ENCODE measurements at regions not wholly inside any gene's neighbourhood (a gene's known extent, or its start where the extent isn't known, plus 50 kb on each side); places are given as distances from the start of the nearest gene placed in this dataset.
A peak's percentile ranks its signal among the peaks of the same experiment; 100 is the strongest.

DNA sequence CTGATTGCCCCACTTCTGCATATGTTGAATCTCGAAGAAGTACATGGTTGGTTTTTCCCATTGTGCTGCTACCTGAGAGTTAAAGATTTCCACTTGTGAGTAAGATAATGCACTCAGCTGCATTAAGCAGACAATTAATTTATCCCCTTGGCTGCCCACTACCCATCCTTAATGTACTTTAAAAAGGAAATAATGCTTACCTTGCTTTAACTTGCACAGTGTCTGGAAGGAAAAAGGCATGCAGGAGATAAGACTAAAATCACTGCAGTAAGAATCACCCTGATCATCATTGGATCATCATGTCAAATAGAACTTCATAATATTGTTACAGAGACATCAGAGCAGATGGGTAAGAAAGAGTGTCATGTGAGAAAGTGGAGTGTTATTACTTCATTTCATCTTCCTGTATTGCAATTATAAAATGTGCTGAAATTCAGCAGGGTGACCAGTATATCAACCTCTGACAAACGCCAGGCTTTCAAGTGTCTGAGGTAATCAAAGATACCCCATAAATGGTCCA is 207.3 kb upstream of the PIK3C3 start:
- H3K79me1 ChIP-seq (replicated peaks; ENCODE audit: low read length, poor library complexity, severe bottlenecking), result no peaks in the 10 kb centered on the region
- no peak overlapping the region for H2AFZ ChIP-seq (ENCODE audit: low read depth, low read length)
- H2BK15ac ChIP-seq (ENCODE audit: low read depth, poor library complexity, severe bottlenecking), result no peak overlapping the region
- H2BK12ac ChIP-seq (ENCODE audit: low read length in 2 of 2), result no peak overlapping the region
- H2BK120ac ChIP-seq (ENCODE audit: low read depth, low read length), result no peak overlapping the region
- no peak overlapping the region for H3K9ac ChIP-seq (ENCODE audit: low read length)
- no peak overlapping the region for H3K23ac ChIP-seq (ENCODE audit: low read length in 2 of 2)
- no peak overlapping the region for H3K14ac ChIP-seq (ENCODE audit: low read length in 2 of 2)
- no peak for DNase-seq
- no peak overlapping the region for H4K91ac ChIP-seq (ENCODE audit: low read length)
- no peak overlapping the region for H3K4me2 ChIP-seq (ENCODE audit: low read length, poor library complexity, severe bottlenecking)
- no peak overlapping the region for H2BK5ac ChIP-seq (ENCODE audit: low read depth, low read length, poor library complexity, severe bottlenecking)
- no peak overlapping the region for H2AK5ac ChIP-seq (ENCODE audit: low read length, severe bottlenecking)
- no peak overlapping the region for H3K27ac ChIP-seq (ENCODE audit: low read length, poor library complexity, severe bottlenecking)
- no peaks in the 10 kb centered on the region for H3K27me3 ChIP-seq (ENCODE audit: control insufficient read depth in 1 of 2, insufficient read depth in 1 of 2, low read length in 2 of 2)
- H3K4me1 ChIP-seq (ENCODE audit: control insufficient read depth, insufficient read depth, low read depth, low read length), result no peaks in the 10 kb centered on the region
- no peak overlapping the region for H3K18ac ChIP-seq (ENCODE audit: low read depth in 1 of 2, low read length in 2 of 2)
- no peak overlapping the region for H4K8ac ChIP-seq (ENCODE audit: low read length)
- no peak overlapping the region for H3K4me3 ChIP-seq (ENCODE audit: insufficient read depth in 1 of 2, low read depth in 1 of 2, low read length in 2 of 2)
- H3K9me3 ChIP-seq (ENCODE audit: control insufficient read depth, low read length), result no peaks in the 10 kb centered on the region
- H3K4ac ChIP-seq (ENCODE audit: low read depth in 1 of 2, low read length in 2 of 2), result no peak overlapping the region
- WGBS, result 70% methylated on average over 2 of the region's 2 CpGs
- H3K36me3 ChIP-seq (ENCODE audit: control insufficient read depth in 1 of 2, insufficient read depth in 2 of 2, low read depth in 1 of 2, low read length in 2 of 2), result no peaks in the 10 kb centered on the region

DNA sequence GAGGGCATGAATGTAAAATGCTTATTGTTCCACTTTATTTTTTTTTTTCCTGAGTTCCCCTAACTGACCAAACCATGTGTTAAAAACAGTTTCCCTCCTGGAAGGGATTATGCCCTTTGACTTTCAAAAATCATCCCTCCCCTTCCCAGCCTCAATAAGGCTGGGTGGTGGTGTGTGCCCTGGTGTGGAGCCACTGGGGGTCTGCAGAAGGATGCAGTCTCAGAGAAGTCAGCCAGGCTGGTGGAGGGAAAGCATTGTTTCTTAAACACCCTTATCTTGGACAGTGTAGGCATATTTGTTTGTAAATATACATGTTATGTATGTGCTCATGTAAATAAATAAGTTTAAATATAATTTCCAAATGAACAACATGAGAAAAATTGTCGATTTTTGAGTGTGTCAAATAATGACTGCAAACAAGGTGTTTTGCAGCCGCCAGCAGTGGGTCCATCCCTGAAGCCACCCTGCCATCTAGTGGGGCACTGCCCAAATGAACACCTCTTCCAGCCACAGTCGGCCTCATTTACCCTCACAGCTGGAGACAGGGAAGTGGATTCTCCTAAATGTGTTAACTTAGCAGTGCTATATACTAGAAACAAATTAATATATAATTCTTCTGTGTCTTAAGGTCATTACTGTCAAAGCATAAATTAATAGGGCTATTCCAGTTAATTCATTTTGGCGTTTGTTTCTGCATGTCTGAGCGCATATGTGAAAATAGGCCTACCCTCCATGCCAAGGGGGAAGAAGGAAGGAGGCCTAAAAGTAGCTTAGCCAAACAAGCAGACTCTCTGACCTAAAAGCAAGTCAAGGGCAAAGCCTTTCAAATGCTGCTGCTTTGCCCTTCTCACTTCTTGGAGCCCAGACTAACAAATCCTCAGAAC is 209.6 kb upstream of the PIK3C3 start:
- no peaks in the 10 kb centered on the region for H3K4me1 ChIP-seq (ENCODE audit: control insufficient read depth, insufficient read depth, low read depth, low read length)
- H2AK5ac ChIP-seq (ENCODE audit: low read length, severe bottlenecking), result no peak overlapping the region
- H2AFZ ChIP-seq (ENCODE audit: low read depth, low read length), result no peak overlapping the region
- H3K23ac ChIP-seq (ENCODE audit: low read length in 2 of 2), result no peak overlapping the region
- no peak overlapping the region for H3K14ac ChIP-seq (ENCODE audit: low read length in 2 of 2)
- H2BK120ac ChIP-seq (ENCODE audit: low read depth, low read length), result no peak overlapping the region
- H3K9me3 ChIP-seq (ENCODE audit: control insufficient read depth, low read length), result no peaks in the 10 kb centered on the region
- no peaks in the 10 kb centered on the region for H3K27me3 ChIP-seq (ENCODE audit: control insufficient read depth in 1 of 2, insufficient read depth in 1 of 2, low read length in 2 of 2)
- peak overlapping the region in 1 of 2 experiments; percentile 83 for H2BK12ac ChIP-seq (ENCODE audit: low read length in 2 of 2)
- 55% methylated on average over 2 of the region's 5 CpGs for WGBS
- no peaks in the 10 kb centered on the region for H3K36me3 ChIP-seq (ENCODE audit: control insufficient read depth in 1 of 2, insufficient read depth in 2 of 2, low read depth in 1 of 2, low read length in 2 of 2)
- DNase-seq, result peak; percentile 51
- H2BK15ac ChIP-seq (ENCODE audit: low read depth, poor library complexity, severe bottlenecking), result no peak overlapping the region
- peak overlapping the region; percentile 91 for H4K8ac ChIP-seq (ENCODE audit: low read length)
- H3K18ac ChIP-seq (ENCODE audit: low read depth in 1 of 2, low read length in 2 of 2), result peak overlapping the region in 1 of 2 experiments; percentile 84
- H3K9ac ChIP-seq (ENCODE audit: low read length), result no peak overlapping the region
- H4K91ac ChIP-seq (ENCODE audit: low read length), result no peak overlapping the region
- H3K27ac ChIP-seq (ENCODE audit: low read length, poor library complexity, severe bottlenecking), result no peak overlapping the region
- no peak overlapping the region for H3K4me2 ChIP-seq (ENCODE audit: low read length, poor library complexity, severe bottlenecking)
- no peak overlapping the region for H3K4me3 ChIP-seq (ENCODE audit: insufficient read depth in 1 of 2, low read depth in 1 of 2, low read length in 2 of 2)
- peak overlapping the region; percentile 32 for H2BK5ac ChIP-seq (ENCODE audit: low read depth, low read length, poor library complexity, severe bottlenecking)
- peak overlapping the region in 1 of 2 experiments; percentile 64 for H3K4ac ChIP-seq (ENCODE audit: low read depth in 1 of 2, low read length in 2 of 2)
- H3K79me1 ChIP-seq (replicated peaks; ENCODE audit: low read length, poor library complexity, severe bottlenecking), result no peaks in the 10 kb centered on the region

- Histone ChIP-seq H2AFZ (ENCODE audit: low read depth, low read length) (no peak overlapping the region), H3K4me3 (ENCODE audit: insufficient read depth in 1 of 2, low read depth in 1 of 2, low read length in 2 of 2) (no peak overlapping the region), H2BK12ac (ENCODE audit: low read length in 2 of 2) (no peak overlapping the region), H3K27me3 (ENCODE audit: control insufficient read depth in 1 of 2, insufficient read depth in 1 of 2, low read length in 2 of 2) (no peaks in the 10 kb centered on the region), H3K36me3 (ENCODE audit: control insufficient read depth in 1 of 2, insufficient read depth in 2 of 2, low read depth in 1 of 2, low read length in 2 of 2) (no peaks in the 10 kb centered on the region), H2BK120ac (ENCODE audit: low read depth, low read length) (no peak overlapping the region), H4K8ac (ENCODE audit: low read length) (no peak overlapping the region), H3K23ac (ENCODE audit: low read length in 2 of 2) (no peak overlapping the region), H3K18ac (ENCODE audit: low read depth in 1 of 2, low read length in 2 of 2) (peak overlapping the region in 1 of 2 experiments; percentile 45), H3K9ac (ENCODE audit: low read length) (no peak overlapping the region), H3K79me1 (replicated peaks; ENCODE audit: low read length, poor library complexity, severe bottlenecking) (no peaks in the 10 kb centered on the region), H3K4me1 (ENCODE audit: control insufficient read depth, insufficient read depth, low read depth, low read length) (no peaks in the 10 kb centered on the region), H3K4ac (ENCODE audit: low read depth in 1 of 2, low read length in 2 of 2) (no peak overlapping the region), H3K9me3 (ENCODE audit: control insufficient read depth, low read length) (no peaks in the 10 kb centered on the region), H2BK5ac (ENCODE audit: low read depth, low read length, poor library complexity, severe bottlenecking) (no peak overlapping the region), H3K27ac (ENCODE audit: low read length, poor library complexity, severe bottlenecking) (no peak overlapping the region), H2AK5ac (ENCODE audit: low read length, severe bottlenecking) (no peak overlapping the region), H3K4me2 (ENCODE audit: low read length, poor library complexity, severe bottlenecking) (no peak overlapping the region), H3K14ac (ENCODE audit: low read length in 2 of 2) (no peak overlapping the region), H2BK15ac (ENCODE audit: low read depth, poor library complexity, severe bottlenecking) (no peak overlapping the region), H4K91ac (ENCODE audit: low read length) (no peak overlapping the region)
- DNase-seq, result peak; percentile 16
- 43% methylated on average over 6 of the region's 6 CpGs for WGBS
Measured at GRCh38 chr18:41744421-41745030, 210.5 kb upstream of the PIK3C3 start.

- Histone ChIP-seq H3K4ac (ENCODE audit: low read depth in 1 of 2, low read length in 2 of 2) (no peak overlapping the region), H3K4me3 (ENCODE audit: insufficient read depth in 1 of 2, low read depth in 1 of 2, low read length in 2 of 2) (no peak overlapping the region), H3K79me1 (replicated peaks; ENCODE audit: low read length, poor library complexity, severe bottlenecking) (no peaks in the 10 kb centered on the region), H2AFZ (ENCODE audit: low read depth, low read length) (no peak overlapping the region), H2BK12ac (ENCODE audit: low read length in 2 of 2) (no peak overlapping the region), H3K4me1 (ENCODE audit: control insufficient read depth, insufficient read depth, low read depth, low read length) (no peaks in the 10 kb centered on the region), H2AK5ac (ENCODE audit: low read length, severe bottlenecking) (no peak overlapping the region), H4K91ac (ENCODE audit: low read length) (no peak overlapping the region), H3K14ac (ENCODE audit: low read length in 2 of 2) (no peak overlapping the region), H2BK15ac (ENCODE audit: low read depth, poor library complexity, severe bottlenecking) (no peak overlapping the region), H3K27ac (ENCODE audit: low read length, poor library complexity, severe bottlenecking) (no peak overlapping the region), H3K36me3 (ENCODE audit: control insufficient read depth in 1 of 2, insufficient read depth in 2 of 2, low read depth in 1 of 2, low read length in 2 of 2) (no peaks in the 10 kb centered on the region), H4K8ac (ENCODE audit: low read length) (no peak overlapping the region), H2BK120ac (ENCODE audit: low read depth, low read length) (no peak overlapping the region), H3K4me2 (ENCODE audit: low read length, poor library complexity, severe bottlenecking) (no peak overlapping the region), H3K27me3 (ENCODE audit: control insufficient read depth in 1 of 2, insufficient read depth in 1 of 2, low read length in 2 of 2) (no peaks in the 10 kb centered on the region), H3K23ac (ENCODE audit: low read length in 2 of 2) (no peak overlapping the region), H2BK5ac (ENCODE audit: low read depth, low read length, poor library complexity, severe bottlenecking) (no peak overlapping the region), H3K9ac (ENCODE audit: low read length) (no peak overlapping the region), H3K18ac (ENCODE audit: low read depth in 1 of 2, low read length in 2 of 2) (no peak overlapping the region), H3K9me3 (ENCODE audit: control insufficient read depth, low read length) (no peaks in the 10 kb centered on the region)
- WGBS, result 79% methylated on average over 1 of the region's 1 CpG
- no peak for DNase-seq
Measured at GRCh38 chr18:41737218-41737617, 217.8 kb upstream of the PIK3C3 start.
